ENCODE measurements at regions not wholly inside any gene's neighbourhood (a gene's known extent, or its start where the extent isn't known, plus 50 kb on each side); places are given as distances from the start of the nearest gene placed in this dataset.

GRCh38 chrX:39898147-39898546, 199.6 kb downstream of the BCOR start:
- no peak overlapping the region for H3K4ac ChIP-seq (ENCODE audit: low read depth, low read length)
- no peak overlapping the region for H2BK15ac ChIP-seq (ENCODE audit: low read depth, low read length)
- H3K79me1 ChIP-seq (ENCODE audit: insufficient read depth, low read depth, low read length, poor library complexity, severe bottlenecking): no peaks in the 10 kb centered on the region
- H3K36me3 Mint-ChIP-seq (ENCODE audit: insufficient read depth in 1 of 3, low read depth in 3 of 3): no peaks in the 10 kb centered on the region; a peak in 3 of 7 replicates
- TF ChIP-seq, protein P1, sequence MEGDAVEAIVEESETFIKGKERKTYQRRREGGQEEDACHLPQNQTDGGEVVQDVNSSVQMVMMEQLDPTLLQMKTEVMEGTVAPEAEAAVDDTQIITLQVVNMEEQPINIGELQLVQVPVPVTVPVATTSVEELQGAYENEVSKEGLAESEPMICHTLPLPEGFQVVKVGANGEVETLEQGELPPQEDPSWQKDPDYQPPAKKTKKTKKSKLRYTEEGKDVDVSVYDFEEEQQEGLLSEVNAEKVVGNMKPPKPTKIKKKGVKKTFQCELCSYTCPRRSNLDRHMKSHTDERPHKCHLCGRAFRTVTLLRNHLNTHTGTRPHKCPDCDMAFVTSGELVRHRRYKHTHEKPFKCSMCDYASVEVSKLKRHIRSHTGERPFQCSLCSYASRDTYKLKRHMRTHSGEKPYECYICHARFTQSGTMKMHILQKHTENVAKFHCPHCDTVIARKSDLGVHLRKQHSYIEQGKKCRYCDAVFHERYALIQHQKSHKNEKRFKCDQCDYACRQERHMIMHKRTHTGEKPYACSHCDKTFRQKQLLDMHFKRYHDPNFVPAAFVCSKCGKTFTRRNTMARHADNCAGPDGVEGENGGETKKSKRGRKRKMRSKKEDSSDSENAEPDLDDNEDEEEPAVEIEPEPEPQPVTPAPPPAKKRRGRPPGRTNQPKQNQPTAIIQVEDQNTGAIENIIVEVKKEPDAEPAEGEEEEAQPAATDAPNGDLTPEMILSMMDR (conservative IDR thresholded peaks at IDR 0.05): no peak
- H3K9me3 Mint-ChIP-seq: peaks cover 66% of the 10 kb centered on the region in 2 experiments
- peaks cover 10% of the 10 kb centered on the region for H3K27me3 Mint-ChIP-seq (ENCODE audit: low read depth)
- H3K9ac ChIP-seq (ENCODE audit: extremely low read depth, insufficient read length, low read length): no peak overlapping the region
- no peaks in the 10 kb centered on the region; the same call in 1 of the 2 replicates for H3K27me3 ChIP-seq (ENCODE audit: insufficient read depth, low read length)
- H3K18ac ChIP-seq (ENCODE audit: insufficient read length, low read depth, low read length): no peak overlapping the region
- no peak overlapping the region for H3T11ph ChIP-seq (ENCODE audit: low read length)
- H3K23me2 ChIP-seq (ENCODE audit: insufficient read length, low read depth, low read length, poor library complexity, severe bottlenecking): no peaks in the 10 kb centered on the region
- no CpG with 5 or more reads among the region's 2 CpGs for WGBS (ENCODE audit: extremely low coverage, insufficient read length, low lambda C conversion rate)
- no peak for DNase-seq
- H2BK5ac ChIP-seq (ENCODE audit: insufficient read length, low read length): no peak overlapping the region
- H2BK12ac ChIP-seq (ENCODE audit: insufficient read length, low read depth, low read length): peak overlapping the region; percentile 11
- H3K56ac ChIP-seq (ENCODE audit: insufficient read length, low read depth, low read length): no peak overlapping the region
- no peak overlapping the region; a peak in 1 of 7 replicates for H3K27ac Mint-ChIP-seq
- H3K23ac ChIP-seq (ENCODE audit: insufficient read length, low read depth, low read length): no peak overlapping the region
- no peaks in the 10 kb centered on the region for H4K20me1 ChIP-seq (ENCODE audit: control insufficient read depth, insufficient read depth, insufficient read length)
- peak overlapping the region; percentile 39; the same call in 1 of the 2 replicates for H3K14ac ChIP-seq (ENCODE audit: insufficient read depth, low read length)
- no peaks in the 10 kb centered on the region for H3K9me3 ChIP-seq (ENCODE audit: control insufficient read depth, low read depth, low read length)
- H2BK120ac ChIP-seq (ENCODE audit: low read depth, low read length, poor library complexity, severe bottlenecking): no peak overlapping the region
- peaks cover 13% of the 10 kb centered on the region; the same call in 1 of the 2 replicates for H3K4me1 ChIP-seq (ENCODE audit: insufficient read depth, low read length)
- no peak overlapping the region for H2AFZ ChIP-seq (ENCODE audit: low read length)
- no peak overlapping the region for H4K91ac ChIP-seq (ENCODE audit: insufficient read length, low read depth, low read length)
- no peak overlapping the region for H3K27ac ChIP-seq (ENCODE audit: insufficient read length, low read depth, low read length)
- no peak overlapping the region for H2BK20ac ChIP-seq (ENCODE audit: low read depth, low read length, poor library complexity, severe bottlenecking)
- peaks cover 44 to 49% of the 10 kb centered on the region in 2 experiments for H3K4me1 Mint-ChIP-seq
- no peak overlapping the region for H2AK5ac ChIP-seq (ENCODE audit: insufficient read length, low read length)
- no peak overlapping the region for H3K4me3 Mint-ChIP-seq
- H4K8ac ChIP-seq (replicated peaks; ENCODE audit: insufficient read length, low read depth, low read length): no peak overlapping the region
- no peaks in the 10 kb centered on the region for H3K79me2 ChIP-seq (ENCODE audit: insufficient read depth, low read length)
- H4K5ac ChIP-seq (ENCODE audit: insufficient read length, low read depth, low read length): no peak overlapping the region
- no peak overlapping the region for H3K4me2 ChIP-seq (ENCODE audit: insufficient read depth, insufficient read length, low read length)

All from H9 (cell line).